ENCODE measurements at regions not wholly inside any gene's neighbourhood (a gene's known extent, or its start where the extent isn't known, plus 50 kb on each side); places are given as distances from the start of the nearest gene placed in this dataset.

GRCh38 chr13:29713839-29714238 is 118.4 kb upstream of the SLC7A1 start:
- DNase-seq (no peak), ATAC-seq (replicated peaks in 1 of 2) (no peak)
- no peaks in the 10 kb centered on the region for H3K4me1 Mint-ChIP-seq (ENCODE audit: low read depth)
- H3K27ac Mint-ChIP-seq: no peak overlapping the region
- no peaks in the 10 kb centered on the region for H3K9me3 Mint-ChIP-seq
- no peak overlapping the region for H3K4me3 Mint-ChIP-seq
- H3K36me3 Mint-ChIP-seq (ENCODE audit: insufficient read depth in 2 of 2): no peaks in the 10 kb centered on the region
- H3K27me3 Mint-ChIP-seq (ENCODE audit: low read depth): no peaks in the 10 kb centered on the region

GRCh38 chr13:29711776-29712175 is 116.3 kb upstream of the SLC7A1 start:
- H3K36me3 Mint-ChIP-seq (ENCODE audit: insufficient read depth in 2 of 2): no peaks in the 10 kb centered on the region
- no peaks in the 10 kb centered on the region for H3K9me3 Mint-ChIP-seq
- no peak for ATAC-seq (replicated peaks in 1 of 2)
- no peaks in the 10 kb centered on the region for H3K27me3 Mint-ChIP-seq (ENCODE audit: low read depth)
- no peak for DNase-seq
- H3K27ac Mint-ChIP-seq: no peak overlapping the region
- H3K4me1 Mint-ChIP-seq (ENCODE audit: low read depth): no peaks in the 10 kb centered on the region
- H3K4me3 Mint-ChIP-seq: no peak overlapping the region

GRCh38 chr13:29710511-29710910 is 115.0 kb upstream of the SLC7A1 start:
- no peaks in the 10 kb centered on the region for H3K4me1 Mint-ChIP-seq (ENCODE audit: low read depth)
- ATAC-seq (replicated peaks in 1 of 2) (no peak), DNase-seq (no peak)
- no peak overlapping the region for H3K27ac Mint-ChIP-seq
- no peaks in the 10 kb centered on the region for H3K36me3 Mint-ChIP-seq (ENCODE audit: insufficient read depth in 2 of 2)
- no peak overlapping the region for H3K4me3 Mint-ChIP-seq
- H3K27me3 Mint-ChIP-seq (ENCODE audit: low read depth): no peaks in the 10 kb centered on the region
- H3K9me3 Mint-ChIP-seq: no peaks in the 10 kb centered on the region

GRCh38 chr13:29709407-29710069 is 114.0 kb upstream of the SLC7A1 start:
- Mint-ChIP-seq H3K4me1 (ENCODE audit: low read depth) (no peaks in the 10 kb centered on the region), H3K9me3 (no peaks in the 10 kb centered on the region), H3K27ac (no peak overlapping the region), H3K27me3 (ENCODE audit: low read depth) (no peaks in the 10 kb centered on the region), H3K36me3 (ENCODE audit: insufficient read depth in 2 of 2) (no peaks in the 10 kb centered on the region), H3K4me3 (no peak overlapping the region)
- ATAC-seq (replicated peaks in 1 of 2): no peak
- DNase-seq: no peak

- ATAC-seq (replicated peaks in 1 of 2) (peak; percentile 92 to 93), DNase-seq (peak; percentile 65 to 70)
- H3K4me3 Mint-ChIP-seq: no peak overlapping the region
- H3K27ac Mint-ChIP-seq: no peak overlapping the region
- no peaks in the 10 kb centered on the region for H3K36me3 Mint-ChIP-seq (ENCODE audit: insufficient read depth in 2 of 2)
- no peaks in the 10 kb centered on the region for H3K4me1 Mint-ChIP-seq (ENCODE audit: low read depth)
- H3K9me3 Mint-ChIP-seq: no peaks in the 10 kb centered on the region
- H3K27me3 Mint-ChIP-seq (ENCODE audit: low read depth): peaks cover 10% of the 10 kb centered on the region
These were observed 112.5 kb upstream of the SLC7A1 start for GRCh38 chr13:29707876-29708543.

GRCh38 chr13:29706923-29707322 is 111.4 kb upstream of the SLC7A1 start:
- Mint-ChIP-seq H3K4me1 (ENCODE audit: low read depth) (no peaks in the 10 kb centered on the region), H3K36me3 (ENCODE audit: insufficient read depth in 2 of 2) (no peaks in the 10 kb centered on the region), H3K27me3 (ENCODE audit: low read depth) (peaks cover 17% of the 10 kb centered on the region), H3K9me3 (no peaks in the 10 kb centered on the region), H3K4me3 (no peak overlapping the region), H3K27ac (no peak overlapping the region)
- DNase-seq: no peak
- ATAC-seq (replicated peaks in 1 of 2): no peak

- no peaks in the 10 kb centered on the region for H3K4me1 Mint-ChIP-seq (ENCODE audit: low read depth)
- no peaks in the 10 kb centered on the region for H3K9me3 Mint-ChIP-seq
- H3K4me3 Mint-ChIP-seq: no peak overlapping the region
- H3K36me3 Mint-ChIP-seq (ENCODE audit: insufficient read depth in 2 of 2): no peaks in the 10 kb centered on the region
- DNase-seq: no peak
- peaks cover 17% of the 10 kb centered on the region for H3K27me3 Mint-ChIP-seq (ENCODE audit: low read depth)
- H3K27ac Mint-ChIP-seq: no peak overlapping the region
- ATAC-seq (replicated peaks in 1 of 2): no peak
These were observed 109.2 kb upstream of the SLC7A1 start for GRCh38 chr13:29704648-29705047.

GRCh38 chr13:29703421-29703820 is 107.9 kb upstream of the SLC7A1 start:
- no peaks in the 10 kb centered on the region for H3K36me3 Mint-ChIP-seq (ENCODE audit: insufficient read depth in 2 of 2)
- no peak overlapping the region for H3K4me3 Mint-ChIP-seq
- DNase-seq (no peak), ATAC-seq (replicated peaks in 1 of 2) (no peak)
- H3K27me3 Mint-ChIP-seq (ENCODE audit: low read depth): peaks cover 17% of the 10 kb centered on the region
- H3K27ac Mint-ChIP-seq: no peak overlapping the region
- H3K4me1 Mint-ChIP-seq (ENCODE audit: low read depth): no peaks in the 10 kb centered on the region
- H3K9me3 Mint-ChIP-seq: no peaks in the 10 kb centered on the region

- DNase-seq: no peak
- H3K36me3 Mint-ChIP-seq (ENCODE audit: insufficient read depth in 2 of 2): no peaks in the 10 kb centered on the region
- H3K27me3 Mint-ChIP-seq (ENCODE audit: low read depth): peaks cover 17% of the 10 kb centered on the region
- no peak overlapping the region for H3K27ac Mint-ChIP-seq
- H3K9me3 Mint-ChIP-seq: no peaks in the 10 kb centered on the region
- no peak overlapping the region for H3K4me3 Mint-ChIP-seq
- ATAC-seq (replicated peaks in 1 of 2): no peak
- no peaks in the 10 kb centered on the region for H3K4me1 Mint-ChIP-seq (ENCODE audit: low read depth)
These were observed 107.4 kb upstream of the SLC7A1 start for GRCh38 chr13:29702912-29703351.

GRCh38 chr13:29698106-29698505 is 102.6 kb upstream of the SLC7A1 start:
- Mint-ChIP-seq H3K4me3 (no peak overlapping the region), H3K9me3 (no peaks in the 10 kb centered on the region), H3K4me1 (ENCODE audit: low read depth) (no peaks in the 10 kb centered on the region), H3K27ac (no peak overlapping the region), H3K36me3 (ENCODE audit: insufficient read depth in 2 of 2) (no peaks in the 10 kb centered on the region), H3K27me3 (ENCODE audit: low read depth) (peaks cover 19% of the 10 kb centered on the region)
- DNase-seq (no peak), ATAC-seq (replicated peaks in 1 of 2) (no peak)

GRCh38 chr13:29696606-29697005 is 101.1 kb upstream of the SLC7A1 start:
- no peak overlapping the region for H3K4me3 Mint-ChIP-seq
- ATAC-seq (replicated peaks in 1 of 2): no peak

GRCh38 chr13:29693275-29693945 is 97.9 kb upstream of the SLC7A1 start:
- Mint-ChIP-seq H3K9me3 (no peaks in the 10 kb centered on the region), H3K4me3 (no peak overlapping the region), H3K27ac (no peak overlapping the region), H3K27me3 (ENCODE audit: low read depth) (peaks cover 21% of the 10 kb centered on the region), H3K36me3 (ENCODE audit: insufficient read depth in 2 of 2) (no peaks in the 10 kb centered on the region), H3K4me1 (ENCODE audit: low read depth) (no peaks in the 10 kb centered on the region)
- DNase-seq (no peak), ATAC-seq (replicated peaks in 1 of 2) (no peak)

More at GRCh38 chr13:29696606-29697005, 101.1 kb upstream of the SLC7A1 start:
- Mint-ChIP-seq H3K27ac (no peak overlapping the region), H3K4me1 (ENCODE audit: low read depth) (no peaks in the 10 kb centered on the region), H3K9me3 (no peaks in the 10 kb centered on the region), H3K36me3 (ENCODE audit: insufficient read depth in 2 of 2) (no peaks in the 10 kb centered on the region), H3K27me3 (ENCODE audit: low read depth) (peaks cover 16% of the 10 kb centered on the region)
- DNase-seq: no peak

- DNase-seq: no peak
- Mint-ChIP-seq H3K9me3 (no peaks in the 10 kb centered on the region), H3K36me3 (ENCODE audit: insufficient read depth in 2 of 2) (no peaks in the 10 kb centered on the region), H3K27ac (peak overlapping the region; percentile 12), H3K4me3 (no peak overlapping the region), H3K4me1 (ENCODE audit: low read depth) (no peaks in the 10 kb centered on the region), H3K27me3 (ENCODE audit: low read depth) (peaks cover 10% of the 10 kb centered on the region)
- ATAC-seq (replicated peaks in 1 of 2): peak in 1 of 2 donors; percentile 81
These were observed 94.1 kb upstream of the SLC7A1 start for GRCh38 chr13:29689548-29689947.

All from activated T-cell treated with anti-CD3 and anti-CD28 coated beads, Interleukin-2, amount 50 U/mL, for 72 hours (primary cell).